ENCODE measurements at regions not wholly inside any gene's neighbourhood (a gene's known extent, or its start where the extent isn't known, plus 50 kb on each side); places are given as distances from the start of the nearest gene placed in this dataset.

DNA sequence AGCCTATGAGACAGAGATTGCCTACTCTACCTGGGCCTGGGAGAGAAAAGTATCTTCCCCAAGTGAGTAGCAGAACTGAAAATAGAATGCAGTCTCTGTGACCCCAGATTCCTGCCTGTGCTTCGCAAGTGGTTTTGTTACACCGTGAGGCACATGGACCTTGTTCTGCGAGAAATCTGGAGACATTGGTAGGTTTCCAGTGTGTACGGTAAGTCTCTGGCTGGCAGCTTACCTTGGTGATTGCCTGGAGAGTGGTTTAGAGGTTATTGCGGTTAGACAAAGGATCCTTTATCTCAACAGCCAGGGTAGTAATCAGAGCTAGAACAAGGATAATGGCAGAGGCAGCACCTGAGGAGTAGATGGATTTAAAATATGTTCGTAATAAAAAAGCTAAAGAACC lies 606.0 kb upstream of the GCFC2 start:
- no peak for TF ChIP-seq EZH2phosphoT487 (IDR thresholded peaks at IDR 0.05; ENCODE audit: insufficient read depth, low read depth)
- no peak for TF ChIP-seq EZH2 (IDR thresholded peaks at IDR 0.05; ENCODE audit: insufficient read depth, poor library complexity, severe bottlenecking)

Data from GM23248 (cell line).